Neural progenitor cell (in vitro differentiated cells): ENCODE measurements at regions not wholly inside any gene's neighbourhood (a gene's known extent, or its start where the extent isn't known, plus 50 kb on each side); places are given as distances from the start of the nearest gene placed in this dataset.

Experiments used
- DNase-seq: peaks from one replicate; pipeline ENCODE4 v3.0.0-alpha.2; 2016; ENCODE audit warnings: low spot score
- H2AFZ ChIP-seq: fragments of 200-600 bp; sonication (generic); replicated peaks from 2 replicates; pipeline ENCODE4 v1.6.1; 2016; ENCODE audit warnings: antibody characterized with exemption
- H3F3A ChIP-seq: fragments of 200-600 bp; sonication (generic); 2 replicates; pipeline ENCODE4 v1.6.1; 2016; ENCODE audit warnings: antibody characterized with exemption, low read depth
- H3K27ac ChIP-seq: fragments of 200-600 bp; sonication (generic); 2 replicates; pipeline ENCODE4 v1.5.1; 2016; ENCODE audit warnings: mild to moderate bottlenecking
- H3K27me3 ChIP-seq: fragments of 200-600 bp; sonication (generic); 2 replicates; pipeline ENCODE4 v1.6.1; 2016; ENCODE audit warnings: mild to moderate bottlenecking, moderate library complexity
- H3K36me3 ChIP-seq: fragments of 200-600 bp; sonication (generic); 2 replicates; pipeline ENCODE4 v1.5.1; 2016
- H3K4me1 ChIP-seq: fragments of 200-600 bp; sonication (generic); 2 replicates; pipeline ENCODE4 v1.6.1; 2016; ENCODE audit warnings: mixed run types
- H3K4me2 ChIP-seq: fragments of 200-600 bp; sonication (generic); 2 replicates; pipeline ENCODE4 v1.6.1; 2016
- H3K4me3 ChIP-seq: fragments of 200-600 bp; sonication (generic); 2 replicates; pipeline ENCODE4 v1.5.1; 2016
- H3K79me2 ChIP-seq: fragments of 200-600 bp; sonication (generic); 2 replicates; pipeline ENCODE4 v1.6.1; 2016; ENCODE audit warnings: low read depth
- H3K9ac ChIP-seq: fragments of 200-600 bp; sonication (generic); 2 replicates; pipeline ENCODE4 v1.6.1; 2016
- H3K9me3 ChIP-seq: fragments of 200-600 bp; sonication (generic); 2 replicates; pipeline ENCODE4 v1.5.1; 2016; ENCODE audit warnings: low read depth
- H4K20me1 ChIP-seq: fragments of 200-600 bp; sonication (generic); 2 replicates; pipeline ENCODE4 v1.6.1; 2016; ENCODE audit warnings: low read depth
- H3K27ac Mint-ChIP-seq: 3 replicates; pipeline ENCODE4 v1.8.0; 2021; ENCODE audit warnings: mixed read lengths
- H3K27me3 Mint-ChIP-seq: 2 replicates; pipeline ENCODE4 v1.8.0; 2022; ENCODE audit warnings: low read depth, mild to moderate bottlenecking, inconsistent platforms, moderate library complexity, mixed read lengths; ENCODE audit not compliant: insufficient read depth
- H3K36me3 Mint-ChIP-seq: 3 replicates; pipeline ENCODE4 v1.8.0; 2021; ENCODE audit warnings: mixed read lengths
- H3K4me1 Mint-ChIP-seq: 3 replicates; pipeline ENCODE4 v1.8.0; 2021; ENCODE audit warnings: mixed read lengths
- H3K4me3 Mint-ChIP-seq: 3 replicates; pipeline ENCODE4 v1.8.0; 2021; ENCODE audit warnings: mild to moderate bottlenecking, moderate library complexity, mixed read lengths
- H3K9me3 Mint-ChIP-seq: 3 replicates; pipeline ENCODE4 v1.8.0; 2020; ENCODE audit warnings: mixed read lengths
- CTCF ChIP-seq: fragments of 200-600 bp; sonication (generic); IDR thresholded peaks from 2 replicates; pipeline ENCODE4 v1.5.1; 2017; ENCODE audit warnings: antibody characterized with exemption, mild to moderate bottlenecking
- EZH2 ChIP-seq: fragments of 200-600 bp; sonication (generic); IDR thresholded peaks from 2 replicates; pipeline ENCODE4 v1.6.1; 2017; ENCODE audit warnings: antibody characterized with exemption, mild to moderate bottlenecking, moderate library complexity
- EZH2phosphoT487 ChIP-seq: fragments of 200-600 bp; sonication (generic); IDR thresholded peaks from 2 replicates; pipeline ENCODE4 v1.6.1; 2017; ENCODE audit warnings: antibody characterized with exemption

- H3K27me3 Mint-ChIP-seq, result peaks cover 5% of the 10 kb centered on the region
- Histone ChIP-seq H3K27ac (no peak overlapping the region), H2AFZ (no peak overlapping the region)
Observed at GRCh38 chr21:36548866-36549265, 68.9 kb upstream of the CLDN14 start.

GRCh38 chr21:36549470-36549869, 69.5 kb upstream of the CLDN14 start:
- no peak overlapping the region for H3K9ac ChIP-seq
- no peaks in the 10 kb centered on the region for H3K9me3 ChIP-seq
- H3F3A ChIP-seq, result no peaks in the 10 kb centered on the region
- H2AFZ ChIP-seq, result no peak overlapping the region
- no peak overlapping the region for H3K4me2 ChIP-seq
- no peaks in the 10 kb centered on the region for H3K27me3 ChIP-seq
- DNase-seq, result no peak
- peaks cover 6% of the 10 kb centered on the region for H3K4me1 ChIP-seq
- Mint-ChIP-seq H3K4me3 (no peak overlapping the region), H3K4me1 (peaks cover 6% of the 10 kb centered on the region), H3K9me3 (no peaks in the 10 kb centered on the region), H3K27ac (no peak overlapping the region), H3K27me3 (peaks cover 5% of the 10 kb centered on the region), H3K36me3 (no peaks in the 10 kb centered on the region)
- no peaks in the 10 kb centered on the region for H3K79me2 ChIP-seq
- TF ChIP-seq CTCF (no peak), EZH2 (no peak), EZH2phosphoT487 (no peak)
- H3K27ac ChIP-seq, result no peak overlapping the region
- no peaks in the 10 kb centered on the region for H4K20me1 ChIP-seq
- H3K36me3 ChIP-seq, result no peaks in the 10 kb centered on the region
- no peak overlapping the region for H3K4me3 ChIP-seq

More at GRCh38 chr21:36548866-36549265, 68.9 kb upstream of the CLDN14 start:
- no peaks in the 10 kb centered on the region for H4K20me1 ChIP-seq
- peaks cover 6% of the 10 kb centered on the region for H3F3A ChIP-seq
- H3K4me3 ChIP-seq, result no peak overlapping the region
- no peaks in the 10 kb centered on the region for H3K79me2 ChIP-seq
- H3K27ac Mint-ChIP-seq, result no peak overlapping the region
- no peaks in the 10 kb centered on the region for H3K36me3 Mint-ChIP-seq
- peaks cover 6% of the 10 kb centered on the region for H3K4me1 ChIP-seq
- no peak for TF ChIP-seq EZH2
- TF ChIP-seq EZH2phosphoT487, result no peak
- TF ChIP-seq CTCF, result no peak
- no peaks in the 10 kb centered on the region for H3K9me3 ChIP-seq
- no peaks in the 10 kb centered on the region for H3K9me3 Mint-ChIP-seq
- no peak for DNase-seq
- no peaks in the 10 kb centered on the region for H3K27me3 ChIP-seq
- H3K4me1 Mint-ChIP-seq, result peaks cover 9% of the 10 kb centered on the region
- H3K36me3 ChIP-seq, result no peaks in the 10 kb centered on the region
- H3K4me2 ChIP-seq, result no peak overlapping the region
- no peak overlapping the region for H3K4me3 Mint-ChIP-seq
- H3K9ac ChIP-seq, result no peak overlapping the region

- no peaks in the 10 kb centered on the region for H3K9me3 ChIP-seq
- no peak overlapping the region for H2AFZ ChIP-seq
- H3K36me3 ChIP-seq, result no peaks in the 10 kb centered on the region
- no peak overlapping the region for H3K27ac Mint-ChIP-seq
- no peaks in the 10 kb centered on the region for H3K79me2 ChIP-seq
- no peaks in the 10 kb centered on the region for H3K4me1 ChIP-seq
- no peak for TF ChIP-seq CTCF
- no peak for TF ChIP-seq EZH2phosphoT487
- no peak for TF ChIP-seq EZH2
- no peak for DNase-seq
- H3K4me3 ChIP-seq, result no peak overlapping the region
- H3K4me2 ChIP-seq, result no peak overlapping the region
- H3K9me3 Mint-ChIP-seq, result no peaks in the 10 kb centered on the region
- H3K4me1 Mint-ChIP-seq, result no peaks in the 10 kb centered on the region
- no peak overlapping the region for H3K9ac ChIP-seq
- H3K36me3 Mint-ChIP-seq, result no peaks in the 10 kb centered on the region
- no peaks in the 10 kb centered on the region for H4K20me1 ChIP-seq
- no peak overlapping the region for H3K27ac ChIP-seq
- no peaks in the 10 kb centered on the region for H3F3A ChIP-seq
- peaks cover 5% of the 10 kb centered on the region for H3K27me3 Mint-ChIP-seq
- H3K27me3 ChIP-seq, result no peaks in the 10 kb centered on the region
- H3K4me3 Mint-ChIP-seq, result no peak overlapping the region
Observed at GRCh38 chr21:36550761-36551160, 70.8 kb upstream of the CLDN14 start.

- Histone ChIP-seq H3K79me2 (no peaks in the 10 kb centered on the region), H3K36me3 (no peaks in the 10 kb centered on the region), H3K27ac (no peak overlapping the region), H3K4me1 (no peaks in the 10 kb centered on the region), H3K27me3 (no peaks in the 10 kb centered on the region), H3K4me2 (no peak overlapping the region), H3F3A (no peaks in the 10 kb centered on the region), H3K9ac (no peak overlapping the region), H2AFZ (no peak overlapping the region), H3K4me3 (no peak overlapping the region), H4K20me1 (no peaks in the 10 kb centered on the region), H3K9me3 (no peaks in the 10 kb centered on the region)
- H3K4me1 Mint-ChIP-seq, result no peaks in the 10 kb centered on the region
- TF ChIP-seq EZH2phosphoT487, result no peak
- no peaks in the 10 kb centered on the region for H3K9me3 Mint-ChIP-seq
- no peaks in the 10 kb centered on the region for H3K36me3 Mint-ChIP-seq
- peaks cover 5% of the 10 kb centered on the region for H3K27me3 Mint-ChIP-seq
- no peak for DNase-seq
- no peak overlapping the region for H3K4me3 Mint-ChIP-seq
- no peak overlapping the region for H3K27ac Mint-ChIP-seq
Observed at GRCh38 chr21:36551321-36551720, 71.4 kb upstream of the CLDN14 start.
